Mesenchymal stem cell (in vitro differentiated cells and primary cell): ENCODE measurements at regions not wholly inside any gene's neighbourhood (a gene's known extent, or its start where the extent isn't known, plus 50 kb on each side); places are given as distances from the start of the nearest gene placed in this dataset.

ENCODE experiments used
- DNase-seq: peaks from one replicate; pipeline ENCODE4 v3.0.0-alpha.2; 2013
- H2AFZ ChIP-seq: one replicate; pipeline ENCODE4 v1.6.1; 2013; ENCODE audit warnings: low read depth, mild to moderate bottlenecking, control low read depth, inconsistent platforms, low read length, moderate library complexity
- H2AK5ac ChIP-seq: 2 replicates; pipeline ENCODE4 v1.6.1; 2013; ENCODE audit warnings: low read length, moderate library complexity, mild to moderate bottlenecking, inconsistent platforms; ENCODE audit not compliant: severe bottlenecking
- H2BK120ac ChIP-seq: one replicate; pipeline ENCODE4 v1.6.1; 2013; ENCODE audit warnings: low read depth, mild to moderate bottlenecking, inconsistent platforms, low read length, moderate library complexity
- H2BK12ac ChIP-seq, 2 experiments: one replicate each; pipeline ENCODE4 v1.6.1; 2013; ENCODE audit warnings: inconsistent platforms in 2 of 2, low read length in 2 of 2, mild to moderate bottlenecking in 2 of 2, moderate library complexity in 2 of 2, control low read depth in 1 of 2
- H2BK15ac ChIP-seq: one replicate; pipeline ENCODE4 v1.6.1; 2013; ENCODE audit warnings: mild to moderate bottlenecking, low read depth, inconsistent platforms; ENCODE audit not compliant: poor library complexity, severe bottlenecking
- H2BK5ac ChIP-seq: 2 replicates; pipeline ENCODE4 v1.6.1; 2013; ENCODE audit warnings: low read depth, mild to moderate bottlenecking, low read length, control low read depth, inconsistent platforms; ENCODE audit not compliant: poor library complexity, severe bottlenecking
- H3K14ac ChIP-seq, 2 experiments: one replicate each; pipeline ENCODE4 v1.6.1; 2013; ENCODE audit warnings: inconsistent platforms in 2 of 2, low read length in 2 of 2, control low read depth in 1 of 2, mild to moderate bottlenecking in 1 of 2, moderate library complexity in 1 of 2
- H3K18ac ChIP-seq, 2 experiments: one replicate each; pipeline ENCODE4 v1.6.1; 2013; ENCODE audit warnings: inconsistent platforms in 2 of 2, low read length in 2 of 2, control low read depth in 1 of 2, low read depth in 1 of 2, mild to moderate bottlenecking in 1 of 2
- H3K23ac ChIP-seq, 2 experiments: one replicate each; pipeline ENCODE4 v1.6.1; 2013; ENCODE audit warnings: inconsistent platforms in 2 of 2, low read length in 2 of 2, mild to moderate bottlenecking in 2 of 2, moderate library complexity in 2 of 2, control low read depth in 1 of 2
- H3K27ac ChIP-seq: 2 replicates; pipeline ENCODE4 v1.5.1; 2013; ENCODE audit warnings: mild to moderate bottlenecking, moderate library complexity, low read length, control low read depth, inconsistent platforms; ENCODE audit not compliant: poor library complexity, severe bottlenecking
- H3K27me3 ChIP-seq, 2 experiments: 2 replicates each; pipeline versions ENCODE4 v1.6.1 to v1.7.0; 2013; ENCODE audit warnings: low read length in 2 of 2, mild to moderate bottlenecking in 2 of 2, moderate library complexity in 2 of 2, control low read depth in 1 of 2, inconsistent platforms in 1 of 2; ENCODE audit not compliant: control insufficient read depth in 1 of 2, insufficient read depth in 1 of 2
- H3K36me3 ChIP-seq, 2 experiments: 2 replicates each; pipeline versions ENCODE4 v1.6.1 to v1.7.0; 2013; ENCODE audit warnings: low read length in 2 of 2, control low read depth in 1 of 2, inconsistent platforms in 1 of 2, low read depth in 1 of 2, mild to moderate bottlenecking in 1 of 2; ENCODE audit not compliant: insufficient read depth in 2 of 2, control insufficient read depth in 1 of 2
- H3K4ac ChIP-seq, 2 experiments: one replicate each; pipeline ENCODE4 v1.6.1; 2013; ENCODE audit warnings: inconsistent platforms in 2 of 2, low read length in 2 of 2, mild to moderate bottlenecking in 2 of 2, moderate library complexity in 2 of 2, control low read depth in 1 of 2, low read depth in 1 of 2
- H3K4me1 ChIP-seq: 2 replicates; pipeline ENCODE4 v1.6.1; 2013; ENCODE audit warnings: low read depth, low read length, control low read depth; ENCODE audit not compliant: control insufficient read depth, insufficient read depth
- H3K4me2 ChIP-seq: 2 replicates; pipeline ENCODE4 v1.6.1; 2013; ENCODE audit warnings: low read length, mild to moderate bottlenecking, inconsistent platforms; ENCODE audit not compliant: poor library complexity, severe bottlenecking
- H3K4me3 ChIP-seq, 2 experiments: 2 replicates each; pipeline versions ENCODE4 v1.5.1 to v1.7.0; 2013; ENCODE audit warnings: low read length in 2 of 2, mild to moderate bottlenecking in 2 of 2, control low read depth in 1 of 2, low read depth in 1 of 2; ENCODE audit not compliant: insufficient read depth in 1 of 2
- H3K79me1 ChIP-seq: replicated peaks from 2 replicates; pipeline ENCODE4 v1.6.1; 2013; ENCODE audit warnings: mild to moderate bottlenecking, control low read depth, low read length, inconsistent platforms; ENCODE audit not compliant: poor library complexity, severe bottlenecking
- H3K9ac ChIP-seq: 2 replicates; pipeline ENCODE4 v1.7.0; 2013; ENCODE audit warnings: mild to moderate bottlenecking, low read length, moderate library complexity
- H3K9me3 ChIP-seq: 2 replicates; pipeline ENCODE4 v1.7.0; 2013; ENCODE audit warnings: mild to moderate bottlenecking, low read length; ENCODE audit not compliant: control insufficient read depth
- H4K8ac ChIP-seq: one replicate; pipeline ENCODE4 v1.6.1; 2013; ENCODE audit warnings: inconsistent platforms, mild to moderate bottlenecking, low read length, moderate library complexity
- H4K91ac ChIP-seq: one replicate; pipeline ENCODE4 v1.6.1; 2013; ENCODE audit warnings: mild to moderate bottlenecking, low read length, inconsistent platforms
- WGBS: methylation state at CpG from one replicate; pipeline ENCODE4 v1.1.7; 2013; ENCODE audit warnings: mixed read lengths; 5-methylcytosine and 5-hydroxymethylcytosine counted together

GRCh38 chr1:243943671-243944428 lies 93.8 kb upstream of the AKT3 start:
- peaks cover 0 to 10% of the 10 kb centered on the region in 2 experiments for H3K27me3 ChIP-seq
- H3K4ac ChIP-seq, result no peak overlapping the region
- H4K91ac ChIP-seq, result no peak overlapping the region
- H4K8ac ChIP-seq, result no peak overlapping the region
- no peak for DNase-seq
- H2BK5ac ChIP-seq, result no peak overlapping the region
- H3K9ac ChIP-seq, result no peak overlapping the region
- no peak overlapping the region for H2BK15ac ChIP-seq
- H3K36me3 ChIP-seq, result no peaks in the 10 kb centered on the region
- no peaks in the 10 kb centered on the region for H3K9me3 ChIP-seq
- no peak overlapping the region for H2AK5ac ChIP-seq
- H3K18ac ChIP-seq, result no peak overlapping the region
- H3K23ac ChIP-seq, result no peak overlapping the region
- H2BK12ac ChIP-seq, result no peak overlapping the region
- peak overlapping the region; percentile 78 for H3K27ac ChIP-seq
- H3K79me1 ChIP-seq, result no peaks in the 10 kb centered on the region
- no peak overlapping the region for H3K14ac ChIP-seq
- H3K4me1 ChIP-seq, result peaks cover 14% of the 10 kb centered on the region
- WGBS, result 81% methylated on average over 10 of the region's 10 CpGs
- H2BK120ac ChIP-seq, result no peak overlapping the region
- peak overlapping the region; percentile 67 for H3K4me2 ChIP-seq
- no peak overlapping the region for H3K4me3 ChIP-seq
- H2AFZ ChIP-seq, result no peak overlapping the region

- Histone ChIP-seq H3K18ac (no peak overlapping the region), H2BK12ac (no peak overlapping the region), H2BK15ac (no peak overlapping the region), H2BK5ac (no peak overlapping the region), H3K4me3 (no peak overlapping the region), H3K4ac (no peak overlapping the region), H2AFZ (no peak overlapping the region), H3K79me1 (no peaks in the 10 kb centered on the region), H3K9me3 (no peaks in the 10 kb centered on the region), H3K27me3 (peaks cover 0 to 10% of the 10 kb centered on the region in 2 experiments), H2AK5ac (peak overlapping the region; percentile 15), H4K8ac (no peak overlapping the region), H3K27ac (no peak overlapping the region), H4K91ac (no peak overlapping the region), H3K36me3 (no peaks in the 10 kb centered on the region), H3K4me1 (peaks cover 14% of the 10 kb centered on the region), H2BK120ac (no peak overlapping the region), H3K9ac (no peak overlapping the region), H3K23ac (no peak overlapping the region), H3K14ac (no peak overlapping the region), H3K4me2 (no peak overlapping the region)
- no peak for DNase-seq
- WGBS, result 95% methylated on average over 14 of the region's 18 CpGs
Observed at GRCh38 chr1:243942196-243943150, 92.4 kb upstream of the AKT3 start.

GRCh38 chr1:243940451-243940850 lies 90.4 kb upstream of the AKT3 start:
- Histone ChIP-seq H3K18ac (no peak overlapping the region), H2BK120ac (no peak overlapping the region), H3K4me3 (no peak overlapping the region), H3K23ac (no peak overlapping the region), H2BK12ac (no peak overlapping the region), H3K9ac (no peak overlapping the region), H2BK5ac (no peak overlapping the region), H2AFZ (no peak overlapping the region), H4K91ac (no peak overlapping the region), H3K27me3 (peaks cover 0 to 10% of the 10 kb centered on the region in 2 experiments), H3K9me3 (no peaks in the 10 kb centered on the region), H3K79me1 (no peaks in the 10 kb centered on the region), H3K4me2 (no peak overlapping the region), H2BK15ac (no peak overlapping the region), H3K14ac (no peak overlapping the region), H3K4ac (no peak overlapping the region), H2AK5ac (peak overlapping the region; percentile 12), H3K36me3 (no peaks in the 10 kb centered on the region), H3K4me1 (peaks cover 14% of the 10 kb centered on the region), H4K8ac (no peak overlapping the region), H3K27ac (no peak overlapping the region)
- 94% methylated on average over 6 of the region's 6 CpGs for WGBS
- no peak for DNase-seq
